HepG2 (cell line): ENCODE measurements at regions not wholly inside any gene's neighbourhood (a gene's known extent, or its start where the extent isn't known, plus 50 kb on each side); places are given as distances from the start of the nearest gene placed in this dataset.
A peak's percentile ranks its signal among the peaks of the same experiment; 100 is the strongest.

Experiments
- ATAC-seq: fragments of 200-7000 bp; cut with Tn5 transposase; 3 replicates; pipeline ENCODE4 v1.9.1; 2020; ENCODE audit warnings: mild to moderate bottlenecking, moderate library complexity
- BruUV-seq: library from RNA; stranded (reverse); fragments of 400-500 nt; replicated peaks from 2 replicates; lab custom pipeline; 2021; lab: Mats Ljungman, UMichigan
- CTCF ChIA-PET: fragments of 300-600 bp; formaldehyde crosslinking; extraction: SDS; loops from one replicate; lab custom pipeline; 2021; ENCODE audit warnings: low total read pairs, inconsistent platforms, low intra/inter-chr PET ratio; lab: Yijun Ruan, JAX
- POLR2A ChIA-PET: fragments of 350-600 bp; sonication (Branson Sonifier 250); formaldehyde crosslinking; loops from one replicate; lab custom pipeline; 2020; ENCODE audit warnings: antibody characterized with exemption, inconsistent platforms; lab: Yijun Ruan, JAX
- DNase-seq: peaks from one replicate; pipeline ENCODE4 v3.0.0-alpha.2; 2015; ENCODE audit warnings: low spot score
- FAIRE-seq: peaks from 3 replicates; lab custom pipeline; 2011; peaks lifted over from hg19 to GRCh38; lab: Jason Lieb, UNC
- H2AFZ ChIP-seq: one replicate; pipeline ENCODE4 v1.6.1; 2011; ENCODE audit warnings: low read length, inconsistent platforms
- H3K27ac ChIP-seq: fragments of 300-600 bp; 3 replicates; pipeline ENCODE4 v1.8.0; 2011; ENCODE audit warnings: mixed run types, mild to moderate bottlenecking, mixed read lengths, low read length, inconsistent platforms; ENCODE audit not compliant: insufficient read depth; ENCODE audit errors: extremely low read length
- H3K27me3 ChIP-seq, 2 experiments: fragments of 200-600 bp in 1 of 2; 2 replicates in 1 of 2; 3 replicates in 1 of 2; pipeline versions ENCODE4 v1.6.0 to v1.8.0; 2011; ENCODE audit warnings: low read length in 2 of 2, mild to moderate bottlenecking in 2 of 2, moderate library complexity in 2 of 2, inconsistent platforms in 1 of 2; ENCODE audit not compliant: insufficient read depth in 2 of 2, control insufficient read depth in 1 of 2
- H3K36me3 ChIP-seq, 2 experiments: fragments of 200-600 bp in 1 of 2; replicated peaks in 1 of 2; 2 replicates in 1 of 2; 3 replicates in 1 of 2; pipeline versions ENCODE4 v1.5.1 to v1.8.0; 2011; ENCODE audit warnings: low read length in 2 of 2, inconsistent platforms in 1 of 2; ENCODE audit not compliant: insufficient read depth in 2 of 2, control insufficient read depth in 1 of 2
- H3K4me1 ChIP-seq: 2 replicates; pipeline ENCODE4 v1.5.1; 2012; ENCODE audit warnings: low read length, inconsistent platforms; ENCODE audit not compliant: insufficient read depth
- H3K4me2 ChIP-seq: 2 replicates; pipeline ENCODE4 v1.6.0; 2011; ENCODE audit warnings: low read depth, low read length, inconsistent platforms
- H3K4me3 ChIP-seq, 3 experiments: fragments of 200-600 bp in 1 of 3; sonication (generic), shearing (Covaris generic) in 1 of 3; replicated peaks in 1 of 3; 2 replicates each; pipeline ENCODE4 v1.5.1; 2011 to 2016; ENCODE audit warnings: low read length in 3 of 3, inconsistent platforms in 2 of 3, low read depth in 2 of 3, mild to moderate bottlenecking in 2 of 3, control low read depth in 1 of 3, mixed read lengths in 1 of 3; ENCODE audit not compliant: insufficient read depth in 1 of 3
- H3K79me2 ChIP-seq: one replicate; pipeline ENCODE4 v1.6.1; 2011; ENCODE audit warnings: low read length, inconsistent platforms; ENCODE audit not compliant: insufficient read depth
- H3K9ac ChIP-seq: 2 replicates; pipeline ENCODE4 v1.6.0; 2011; ENCODE audit warnings: mild to moderate bottlenecking, low read depth, low read length, inconsistent platforms; ENCODE audit not compliant: insufficient read depth
- H3K9me3 ChIP-seq: 2 replicates; pipeline ENCODE4 v1.5.1; 2012; ENCODE audit warnings: mild to moderate bottlenecking, low read length
- H4K20me1 ChIP-seq: 2 replicates; pipeline ENCODE4 v1.6.0; 2011; ENCODE audit warnings: inconsistent platforms, mild to moderate bottlenecking, low read length, moderate library complexity; ENCODE audit not compliant: insufficient read depth
- CC2D1A ChIP-seq: sonication (generic); formaldehyde crosslinking; IDR thresholded peaks from 2 replicates; pipeline ENCODE4 v1.8.1; 2023; ENCODE audit warnings: mild to moderate bottlenecking, missing genetic modification reagents
- KLF16 ChIP-seq, 2 experiments: sonication (generic) in 1 of 2; formaldehyde crosslinking in 1 of 2; IDR thresholded peaks; 2 replicates each; pipeline versions ENCODE4 v1.6.1 to v1.8.0; 2016 to 2023; ENCODE audit warnings: missing genetic modification reagents in 2 of 2, missing compliant biosample characterization in 1 of 2
- MAFF ChIP-seq: IDR thresholded peaks from 2 replicates; pipeline ENCODE4 v1.6.1; 2011; ENCODE audit warnings: low read depth, low read length, improper control_type of control experiment
- MAFK ChIP-seq, 2 experiments: IDR thresholded peaks in 1 of 2; conservative IDR thresholded peaks in 1 of 2; 2 replicates each; pipeline ENCODE4 v1.6.1; 2011; ENCODE audit warnings: improper control_type of control experiment in 2 of 2, low read length in 2 of 2
- SYNCRIP ChIP-seq: fragments of 200-400 bp; formaldehyde crosslinking; IDR thresholded peaks from 2 replicates; pipeline ENCODE4 v1.6.1; 2018; ENCODE audit warnings: mild to moderate bottlenecking, low read depth, low read length; ENCODE audit not compliant: insufficient read depth
- XRCC5 ChIP-seq: fragments of 200-400 bp; formaldehyde crosslinking; optimal IDR thresholded peaks from 2 replicates; pipeline ENCODE3; 2017; ENCODE audit warnings: mild to moderate bottlenecking, low read length
- ZSCAN20 ChIP-seq: sonication (generic); formaldehyde crosslinking; IDR thresholded peaks from 2 replicates; pipeline ENCODE4 v1.4.0; 2020; ENCODE audit warnings: missing genetic modification reagents, mild to moderate bottlenecking, borderline replicate concordance
- WGBS: methylation state at CpG from one replicate; pipeline ENCODE4 v1.1.6; 2017; ENCODE audit warnings: low lambda C conversion rate; 5-methylcytosine and 5-hydroxymethylcytosine counted together
- in situ Hi-C: cut with HindIII; loops from 2 replicates; pipeline ENCODE4 v1.10.0; 2017; ENCODE audit warnings: low pct_unique_long_range_greater_than_20kb; ENCODE audit not compliant: extremely low pct_ligation_motif_present
- intact Hi-C: fragments of 100-400 bp; cut with micrococcal nuclease; formaldehyde crosslinking; loops from one replicate; pipeline ENCODE4 v1.10.0; 2022; ENCODE audit not compliant: unreplicated experiment

GRCh38 chr5:118310401-118310800 is 677.9 kb downstream of the DTWD2 start:
- WGBS = 22% methylated on average over 3 of the region's 3 CpGs
- H4K20me1 ChIP-seq = no peaks in the 10 kb centered on the region
- H2AFZ ChIP-seq = no peak overlapping the region
- FAIRE-seq (no peak), DNase-seq (no peak), ATAC-seq (no peak)
- in situ Hi-C loops (no loop called here), intact Hi-C loops (no loop called here)
- POLR2A ChIA-PET = no interaction called here
- CTCF ChIA-PET = no interaction called here
- H3K9me3 ChIP-seq = no peaks in the 10 kb centered on the region
- no peaks in the 10 kb centered on the region for H3K79me2 ChIP-seq
- H3K27me3 ChIP-seq = no peaks in the 10 kb centered on the region
- no peak overlapping the region for H3K4me2 ChIP-seq
- no TSS peak for BruUV-seq
- H3K4me3 ChIP-seq = no peak overlapping the region
- H3K4me1 ChIP-seq = no peaks in the 10 kb centered on the region
- TF ChIP-seq SYNCRIP = no peak
- TF ChIP-seq MAFK (conservative IDR thresholded peaks at IDR 0.05 in 1 of 2, IDR thresholded peaks at IDR 0.05 in 1 of 2; ENCODE audit: low read length in 2 of 2) = peak; percentile 67 to 80
- peak; percentile 71 for TF ChIP-seq MAFF
- H3K36me3 ChIP-seq = no peaks in the 10 kb centered on the region
- H3K9ac ChIP-seq = no peak overlapping the region
- H3K27ac ChIP-seq = no peak overlapping the region

GRCh38 chr5:118303296-118303695 is 685.1 kb downstream of the DTWD2 start:
- Histone ChIP-seq H3K27me3 (no peaks in the 10 kb centered on the region), H3K9me3 (no peaks in the 10 kb centered on the region), H3K36me3 (no peaks in the 10 kb centered on the region), H3K27ac (no peak overlapping the region), H3K9ac (no peak overlapping the region), H2AFZ (no peak overlapping the region), H3K79me2 (no peaks in the 10 kb centered on the region), H3K4me1 (no peaks in the 10 kb centered on the region), H4K20me1 (no peaks in the 10 kb centered on the region), H3K4me2 (no peak overlapping the region), H3K4me3 (no peak overlapping the region)
- FAIRE-seq = no peak
- intact Hi-C loops = no loop called here
- in situ Hi-C loops = no loop called here
- BruUV-seq = no TSS peak
- no peak for DNase-seq
- POLR2A ChIA-PET = no interaction called here
- no peak for ATAC-seq
- TF ChIP-seq CC2D1A (CRISPR knock-in tag) (no peak), ZSCAN20 (no peak), KLF16 (CRISPR knock-in tag; IDR thresholded peaks at IDR 0.05) (no peak), XRCC5 (no peak)
- CTCF ChIA-PET = no interaction called here
- WGBS = 0% methylated on average over 2 of the region's 2 CpGs
